Fibroblast of mammary gland (primary cell): ENCODE measurements at regions not wholly inside any gene's neighbourhood (a gene's known extent, or its start where the extent isn't known, plus 50 kb on each side); places are given as distances from the start of the nearest gene placed in this dataset.

Experiments used
- DNase-seq: peaks from one replicate; pipeline ENCODE4 v3.0.0-alpha.2; 2010; ENCODE audit warnings: low read depth
- H3K4me3 ChIP-seq: 2 replicates; pipeline ENCODE4 v1.5.1; 2011; ENCODE audit warnings: low read depth, mild to moderate bottlenecking, low read length, moderate library complexity; ENCODE audit not compliant: control insufficient read depth
- TF ChIP-seq, protein P1 (sequence below): conservative IDR thresholded peaks from 2 replicates; pipeline ENCODE4 v1.5.1; 2011; ENCODE audit warnings: low read depth, low read length, inconsistent platforms; ENCODE audit not compliant: control insufficient read depth, insufficient read depth

DNA sequence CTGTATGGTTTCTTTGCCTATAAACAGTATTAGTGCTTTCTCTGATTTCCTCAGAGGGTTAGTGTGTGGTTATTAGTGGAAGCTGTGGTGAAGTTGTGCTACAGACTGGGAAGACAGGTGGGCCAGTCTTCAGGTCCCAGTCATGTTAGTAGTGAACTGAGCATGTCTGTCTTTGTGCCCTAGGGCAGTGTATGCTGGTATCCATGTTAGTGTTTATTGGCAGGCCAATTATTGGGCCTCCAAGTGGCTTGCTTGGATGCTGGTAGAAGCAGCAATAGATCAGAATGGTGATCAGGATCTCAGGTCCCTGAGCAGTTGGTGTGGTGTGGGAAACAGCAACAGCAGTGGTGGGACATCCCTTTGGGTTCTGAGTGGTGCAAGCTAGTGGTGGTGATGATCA is 137.6 kb downstream of the OTOR start:
- no peak for DNase-seq
- TF ChIP-seq, protein P1, sequence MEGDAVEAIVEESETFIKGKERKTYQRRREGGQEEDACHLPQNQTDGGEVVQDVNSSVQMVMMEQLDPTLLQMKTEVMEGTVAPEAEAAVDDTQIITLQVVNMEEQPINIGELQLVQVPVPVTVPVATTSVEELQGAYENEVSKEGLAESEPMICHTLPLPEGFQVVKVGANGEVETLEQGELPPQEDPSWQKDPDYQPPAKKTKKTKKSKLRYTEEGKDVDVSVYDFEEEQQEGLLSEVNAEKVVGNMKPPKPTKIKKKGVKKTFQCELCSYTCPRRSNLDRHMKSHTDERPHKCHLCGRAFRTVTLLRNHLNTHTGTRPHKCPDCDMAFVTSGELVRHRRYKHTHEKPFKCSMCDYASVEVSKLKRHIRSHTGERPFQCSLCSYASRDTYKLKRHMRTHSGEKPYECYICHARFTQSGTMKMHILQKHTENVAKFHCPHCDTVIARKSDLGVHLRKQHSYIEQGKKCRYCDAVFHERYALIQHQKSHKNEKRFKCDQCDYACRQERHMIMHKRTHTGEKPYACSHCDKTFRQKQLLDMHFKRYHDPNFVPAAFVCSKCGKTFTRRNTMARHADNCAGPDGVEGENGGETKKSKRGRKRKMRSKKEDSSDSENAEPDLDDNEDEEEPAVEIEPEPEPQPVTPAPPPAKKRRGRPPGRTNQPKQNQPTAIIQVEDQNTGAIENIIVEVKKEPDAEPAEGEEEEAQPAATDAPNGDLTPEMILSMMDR = no peak
- no peak overlapping the region for H3K4me3 ChIP-seq

DNA sequence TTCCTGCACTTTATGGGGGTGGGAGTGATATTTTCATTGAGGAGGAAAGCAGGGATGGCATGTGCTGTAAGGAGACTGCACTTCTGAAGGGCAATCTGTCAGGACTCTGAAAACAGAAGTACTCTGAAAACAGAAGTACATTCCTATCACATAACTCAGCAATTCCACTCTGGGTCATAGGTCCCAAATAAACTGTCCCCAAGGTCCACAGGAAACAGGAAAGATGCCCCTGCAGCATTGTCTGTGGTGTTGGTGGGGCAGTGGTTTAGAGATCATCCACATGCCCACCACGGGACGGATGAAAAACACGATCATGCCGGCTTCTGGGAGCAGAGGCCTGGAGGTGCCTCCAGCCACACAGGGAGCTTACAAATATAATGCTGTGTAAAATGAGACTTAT is 150.3 kb downstream of the OTOR start:
- peak; percentile 19 for DNase-seq
- no peak overlapping the region for H3K4me3 ChIP-seq
- TF ChIP-seq, protein P1 = no peak

DNA sequence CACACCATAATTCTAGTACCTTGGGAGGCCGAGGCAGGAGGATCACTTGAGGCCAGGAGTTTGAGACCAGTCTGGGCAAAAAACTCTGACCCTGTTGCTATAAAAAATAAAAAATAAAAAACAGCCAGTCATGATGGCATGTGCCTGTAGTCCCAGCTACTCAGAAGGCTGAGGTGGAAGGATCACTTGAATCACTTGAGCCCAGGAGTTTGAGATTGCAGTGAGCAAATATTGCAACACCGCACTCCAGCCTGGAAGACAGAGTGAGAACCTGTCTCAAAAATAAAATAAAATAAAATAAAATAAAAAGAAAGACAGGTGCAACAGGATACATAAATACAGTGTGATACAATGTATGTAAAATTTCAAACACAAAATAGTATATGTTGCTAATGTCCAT is 154.5 kb downstream of the OTOR start:
- no peak overlapping the region for H3K4me3 ChIP-seq
- no peak for DNase-seq
- TF ChIP-seq, protein P1 = no peak

DNA sequence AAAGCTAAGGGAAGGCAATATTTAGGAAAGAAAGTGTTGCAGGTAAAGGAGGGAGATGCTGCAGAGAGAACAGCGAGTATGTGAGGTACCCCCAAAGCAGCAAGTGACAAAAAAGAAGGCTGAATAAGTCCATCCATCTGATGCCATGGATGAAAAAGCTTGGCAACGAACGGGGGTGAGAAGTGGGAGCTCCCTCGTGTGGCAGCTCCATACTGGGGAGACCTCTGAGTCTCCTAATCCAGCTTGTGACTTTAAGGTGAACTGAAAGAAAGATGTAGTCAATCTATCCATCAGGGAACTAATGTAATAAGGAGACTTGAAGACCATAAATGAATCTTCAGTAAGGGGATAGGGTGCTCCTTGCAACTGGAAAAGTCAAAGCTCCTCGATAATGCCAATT is 156.6 kb downstream of the OTOR start:
- TF ChIP-seq, protein P1 = no peak
- no peak for DNase-seq
- H3K4me3 ChIP-seq = no peak overlapping the region

DNA sequence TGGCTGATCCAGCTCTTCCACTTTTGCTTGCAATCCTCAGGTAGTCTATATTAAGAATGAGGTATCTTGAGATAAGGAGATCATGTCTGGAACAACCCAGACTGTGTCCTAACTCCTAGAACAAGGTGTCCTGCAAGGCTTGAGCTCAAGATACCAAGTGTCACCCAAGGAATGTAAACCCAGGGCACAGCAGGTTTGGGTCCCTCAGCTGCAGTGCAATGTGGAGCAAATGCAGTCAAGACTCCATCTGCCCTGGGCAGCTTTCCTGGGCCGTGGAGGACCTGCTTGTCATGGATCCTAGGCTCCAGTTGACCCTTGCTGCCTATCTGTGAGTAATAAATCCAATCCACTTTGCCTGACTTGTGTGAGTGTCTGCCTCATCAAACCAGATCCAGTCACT is 166.1 kb downstream of the OTOR start:
- TF ChIP-seq, protein P1 = no peak
- no peak overlapping the region for H3K4me3 ChIP-seq
- DNase-seq = no peak

DNA sequence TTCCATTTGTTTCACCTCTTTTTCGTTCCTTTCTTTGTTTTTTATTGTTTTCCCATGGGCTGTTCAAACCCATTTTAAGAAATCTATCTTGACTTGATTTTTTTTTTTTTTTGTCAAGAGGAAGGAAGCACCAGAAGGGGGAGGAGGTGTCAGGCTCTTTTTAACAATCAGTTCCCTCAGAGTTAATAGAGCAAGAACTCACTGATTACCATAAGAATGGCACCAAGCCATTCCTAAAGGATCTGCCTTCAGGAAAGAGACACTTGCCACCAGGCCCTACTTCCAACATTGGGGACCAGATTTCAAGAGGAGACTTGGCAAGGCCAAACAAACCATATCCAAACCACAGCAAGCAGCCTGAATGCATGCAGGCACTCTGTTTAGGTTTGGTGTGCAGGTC is 168.0 kb downstream of the OTOR start:
- no peak for DNase-seq
- TF ChIP-seq, protein P1 = no peak
- no peak overlapping the region for H3K4me3 ChIP-seq

DNA sequence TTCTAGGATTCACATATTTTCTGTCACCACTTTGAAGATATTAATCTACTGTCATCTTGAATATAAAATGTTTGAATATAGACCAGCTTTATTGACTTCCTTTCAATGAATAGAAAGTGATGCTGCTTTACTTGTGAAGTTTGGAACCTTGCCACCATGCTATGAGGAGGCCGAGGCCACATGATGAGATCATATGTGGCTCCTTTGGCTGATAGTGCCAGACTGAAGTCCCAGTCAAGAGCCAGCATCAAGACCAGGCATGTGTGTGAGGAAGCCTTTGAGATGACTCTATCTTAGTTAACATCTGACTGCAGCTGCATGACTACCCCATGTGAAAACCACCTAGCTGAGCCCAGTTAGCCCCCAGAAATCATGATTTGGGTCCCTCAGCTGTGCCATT is 169.5 kb downstream of the OTOR start:
- DNase-seq = no peak
- TF ChIP-seq, protein P1 = no peak
- H3K4me3 ChIP-seq = no peak overlapping the region
